Stimulated activated CD4-positive, alpha-beta T cell treated with anti-CD3 and anti-CD28 coated beads, Interleukin-4, amount 100 ng/mL, for 1 hour (primary cell): ENCODE measurements at regions not wholly inside any gene's neighbourhood (a gene's known extent, or its start where the extent isn't known, plus 50 kb on each side); places are given as distances from the start of the nearest gene placed in this dataset.

Experiments
- DNase-seq: peaks from one replicate; pipeline ENCODE4 v3.0.0-alpha.2; 2020

- DNase-seq = no peak
Measured at GRCh38 chr6:33950891-33951889, 147.4 kb upstream of the MLN start.

- no peak for DNase-seq
Measured at GRCh38 chr6:33950472-33950881, 146.7 kb upstream of the MLN start.

GRCh38 chr6:33949877-33950435 lies 146.2 kb upstream of the MLN start:
- DNase-seq = no peak

GRCh38 chr6:33949111-33949510 lies 145.3 kb upstream of the MLN start:
- no peak for DNase-seq

- DNase-seq = no peak
Measured at GRCh38 chr6:33947916-33948594, 144.3 kb upstream of the MLN start.

GRCh38 chr6:33947047-33947446 lies 143.2 kb upstream of the MLN start:
- no peak for DNase-seq

GRCh38 chr6:33945931-33946330 lies 142.1 kb upstream of the MLN start:
- no peak for DNase-seq

- DNase-seq = no peak
Measured at GRCh38 chr6:33944686-33945411, 141.0 kb upstream of the MLN start.

- DNase-seq = no peak
Measured at GRCh38 chr6:33936886-33937285, 133.1 kb upstream of the MLN start.

GRCh38 chr6:33935439-33936080 lies 131.8 kb upstream of the MLN start:
- DNase-seq = no peak

- DNase-seq = no peak
Measured at GRCh38 chr6:33934731-33935270, 131.0 kb upstream of the MLN start.

- DNase-seq = no peak
Measured at GRCh38 chr6:33933101-33933500, 129.3 kb upstream of the MLN start.

GRCh38 chr6:33931799-33932198 lies 128.0 kb upstream of the MLN start:
- no peak for DNase-seq

GRCh38 chr6:33929575-33930288 lies 125.9 kb upstream of the MLN start:
- no peak for DNase-seq

GRCh38 chr6:33927616-33928015 lies 123.8 kb upstream of the MLN start:
- no peak for DNase-seq

- no peak for DNase-seq
Measured at GRCh38 chr6:33927112-33927511, 123.3 kb upstream of the MLN start.

GRCh38 chr6:33926451-33926850 lies 122.6 kb upstream of the MLN start:
- DNase-seq = no peak

GRCh38 chr6:33925936-33926335 lies 122.1 kb upstream of the MLN start:
- no peak for DNase-seq

- no peak for DNase-seq
Measured at GRCh38 chr6:33925210-33925609, 121.4 kb upstream of the MLN start.

GRCh38 chr6:33924681-33925080 lies 120.9 kb upstream of the MLN start:
- no peak for DNase-seq

- DNase-seq = no peak
Measured at GRCh38 chr6:33923857-33924514, 120.2 kb upstream of the MLN start.
